ENCODE measurements at regions not wholly inside any gene's neighbourhood (a gene's known extent, or its start where the extent isn't known, plus 50 kb on each side); places are given as distances from the start of the nearest gene placed in this dataset.
"Not testable (repeated sequence)": the region's sequence is repeated elsewhere in the genome, so short reads cannot be mapped to it uniquely, and the experiment has no call there.

DNA sequence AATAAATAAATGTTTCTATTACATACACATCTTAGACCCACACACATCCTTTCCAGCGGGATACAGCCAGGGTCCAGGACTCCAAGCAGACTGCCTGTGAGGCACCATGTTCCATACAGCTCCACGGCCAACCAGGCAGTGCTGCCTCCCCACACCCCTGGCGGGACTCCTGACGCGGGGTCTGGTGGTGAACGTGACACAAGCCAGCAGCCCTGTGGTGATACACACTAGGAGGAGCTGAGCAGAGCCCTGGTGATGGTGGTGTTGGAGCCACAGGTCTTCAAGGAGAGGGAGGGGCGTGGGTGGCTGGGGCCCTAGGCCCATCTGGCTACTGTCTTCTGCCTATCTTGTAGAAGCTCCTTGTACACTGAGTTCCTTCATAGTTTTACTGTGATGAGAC is 53.1 kb upstream of the LPCAT1 start:
- not testable (repeated sequence) for DNase-seq

DNA sequence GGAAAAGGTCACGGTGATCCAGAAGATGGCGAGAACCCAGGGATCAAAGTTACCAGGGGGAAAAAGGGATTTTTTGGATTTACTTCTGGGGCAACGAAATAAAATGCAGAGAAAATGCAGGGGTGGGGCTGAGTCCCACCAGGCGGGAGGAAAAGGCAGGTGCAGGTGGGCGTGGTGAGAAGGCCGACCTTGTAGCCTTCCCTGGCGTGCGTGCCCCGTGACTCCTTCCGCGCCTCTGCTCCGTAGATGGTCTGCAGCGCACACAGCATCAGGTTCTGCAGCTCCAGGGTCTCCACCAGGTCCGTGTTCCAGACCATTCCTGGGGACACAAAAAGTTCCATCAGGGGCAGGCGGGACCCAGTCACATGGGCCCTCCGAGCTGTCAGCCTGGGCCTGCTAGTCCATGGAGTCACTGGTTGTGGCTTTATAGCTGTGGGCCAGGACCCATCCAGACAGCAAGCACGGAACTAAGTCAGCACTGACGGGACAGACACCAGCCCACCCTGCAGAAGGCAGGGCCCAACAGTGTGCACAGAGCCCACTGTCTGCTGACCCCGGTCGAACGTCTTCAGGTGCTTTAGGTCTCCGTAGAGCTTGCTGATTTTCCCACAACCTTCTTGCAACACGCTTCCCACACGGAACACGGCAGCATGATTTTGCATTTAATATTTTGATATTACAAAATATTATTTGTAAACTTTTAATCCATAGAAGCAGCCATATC is 52.4 kb upstream of the LPCAT1 start:
- DNase-seq = not testable (repeated sequence)

DNA sequence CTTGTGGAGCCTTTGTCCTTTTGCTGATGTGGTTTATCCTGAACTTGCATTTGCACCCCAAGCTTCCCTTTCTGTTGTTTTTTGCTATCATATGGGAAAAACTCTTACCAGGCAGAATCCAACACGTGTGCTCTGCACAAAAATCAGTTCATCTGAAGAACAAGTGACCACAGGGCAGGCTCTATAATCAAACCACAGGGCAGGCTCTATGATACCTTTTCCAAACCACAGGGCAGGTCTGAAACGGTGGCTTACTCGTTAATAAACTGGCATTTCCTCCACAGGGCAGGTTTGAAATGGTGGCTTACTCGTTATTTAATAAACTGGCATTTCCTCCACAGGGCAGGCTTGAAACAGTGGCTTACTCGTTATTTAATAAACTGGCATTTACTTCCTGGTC is 51.7 kb upstream of the LPCAT1 start:
- not testable (repeated sequence) for DNase-seq

DNA sequence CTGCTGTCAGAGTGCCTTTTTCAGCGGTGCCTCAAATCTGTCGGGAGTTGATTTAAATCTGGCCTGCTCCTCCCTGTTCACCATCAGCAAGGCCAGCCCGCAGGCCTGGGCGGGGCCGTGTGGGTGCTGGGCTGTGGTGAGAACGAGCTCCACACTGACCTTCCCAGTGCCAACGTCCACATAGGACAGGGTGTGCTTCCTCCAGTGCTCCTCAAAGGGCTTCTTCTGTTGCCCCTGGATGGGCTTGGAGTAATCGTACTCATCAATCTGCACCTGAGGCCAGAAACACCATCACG is 50.2 kb upstream of the LPCAT1 start:
- not testable (repeated sequence) for DNase-seq

DNA sequence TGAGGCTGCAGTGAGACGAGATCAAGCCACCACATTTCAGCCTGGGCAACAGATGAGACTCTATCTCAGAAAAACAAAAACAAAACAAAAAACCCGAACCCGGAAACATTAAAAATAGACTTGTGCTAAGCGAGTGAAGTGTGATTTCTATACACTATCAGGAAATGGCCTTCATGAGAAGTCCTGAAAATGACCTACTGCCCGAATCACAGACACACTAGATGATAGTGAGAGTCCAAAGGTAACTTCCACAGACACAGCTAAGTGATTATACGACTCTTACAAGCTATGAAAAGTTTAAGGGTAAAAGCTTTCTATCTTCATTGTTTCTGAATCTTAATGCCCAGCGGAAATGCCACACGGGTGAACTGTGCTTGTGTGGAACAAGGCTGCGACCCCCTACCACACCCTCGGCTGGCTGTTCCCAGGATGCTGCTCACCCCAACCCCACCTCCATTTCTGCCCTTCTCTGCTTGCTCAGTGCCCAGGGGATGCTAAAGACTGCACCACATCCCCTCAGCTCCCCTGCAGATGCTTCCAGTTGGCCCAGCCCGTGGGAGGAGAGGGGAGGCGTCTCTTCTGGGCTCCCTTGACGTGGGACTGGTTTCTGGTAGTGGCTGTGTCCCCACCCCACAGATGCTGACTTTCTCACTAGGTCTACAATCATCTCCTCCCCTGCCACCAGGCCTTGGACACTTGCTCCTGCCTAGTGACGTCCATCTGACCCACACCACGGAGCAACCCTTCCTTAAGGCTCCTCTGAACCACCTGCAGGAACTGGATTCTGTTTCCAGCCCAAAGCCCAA is 49.7 kb upstream of the LPCAT1 start:
- DNase-seq = not testable (repeated sequence)
